Stimulated activated CD8-positive, alpha-beta memory T cell treated with anti-CD3 and anti-CD28 coated beads, Interleukin-7, amount 100 ng/mL, for 48 hours (primary cell): ENCODE measurements at regions not wholly inside any gene's neighbourhood (a gene's known extent, or its start where the extent isn't known, plus 50 kb on each side); places are given as distances from the start of the nearest gene placed in this dataset.
"Not testable (repeated sequence)": the region's sequence is repeated elsewhere in the genome, so short reads cannot be mapped to it uniquely, and the experiment has no call there.

Experiments used
- DNase-seq, 2 donors: peaks; one replicate each; pipeline ENCODE4 v3.0.0-alpha.2; 2020; ENCODE audit warnings: low read depth in 1 of 2; ENCODE audit errors: extremely low read depth in 1 of 2

- no peak for DNase-seq
Observed at GRCh38 chr9:28073270-28073669, 500.0 kb upstream of the C9orf72 start.

- no peak for DNase-seq
Observed at GRCh38 chr9:28079677-28080076, 506.4 kb upstream of the C9orf72 start.

- no peak for DNase-seq
Observed at GRCh38 chr9:28082671-28083070, 509.4 kb upstream of the C9orf72 start.

GRCh38 chr9:28086881-28087280 lies 513.6 kb upstream of the C9orf72 start:
- DNase-seq = no peak

- no peak for DNase-seq
Observed at GRCh38 chr9:28092981-28093936, 520.0 kb upstream of the C9orf72 start.

GRCh38 chr9:28101509-28101908 lies 528.2 kb upstream of the C9orf72 start:
- DNase-seq = no peak

GRCh38 chr9:28105001-28105400 lies 531.7 kb upstream of the C9orf72 start:
- no peak for DNase-seq

- no peak for DNase-seq
Observed at GRCh38 chr9:28120184-28120583, 546.9 kb upstream of the C9orf72 start.

- no peak for DNase-seq
Observed at GRCh38 chr9:28120626-28121025, 547.3 kb upstream of the C9orf72 start.

- DNase-seq = no peak
Observed at GRCh38 chr9:28121366-28121765, 548.1 kb upstream of the C9orf72 start.

- no peak for DNase-seq
Observed at GRCh38 chr9:28124917-28125316, 551.6 kb upstream of the C9orf72 start.

- DNase-seq = no peak
Observed at GRCh38 chr9:28127101-28127500, 553.8 kb upstream of the C9orf72 start.

GRCh38 chr9:28134446-28134976 lies 561.2 kb upstream of the C9orf72 start:
- no peak for DNase-seq

- no peak for DNase-seq
Observed at GRCh38 chr9:28135549-28135948, 562.3 kb upstream of the C9orf72 start.

GRCh38 chr9:28136113-28136512 lies 562.8 kb upstream of the C9orf72 start:
- no peak for DNase-seq

- not testable (repeated sequence) for DNase-seq
Observed at GRCh38 chr9:28147430-28147829, 574.1 kb upstream of the C9orf72 start.

- not testable (repeated sequence) for DNase-seq
Observed at GRCh38 chr9:28147923-28148597, 574.8 kb upstream of the C9orf72 start.

- not testable (repeated sequence) for DNase-seq
Observed at GRCh38 chr9:28149361-28150050, 576.2 kb upstream of the C9orf72 start.

GRCh38 chr9:28155067-28155466 lies 581.8 kb upstream of the C9orf72 start:
- DNase-seq = no peak

GRCh38 chr9:28155671-28156070 lies 582.4 kb upstream of the C9orf72 start:
- DNase-seq = no peak

- DNase-seq = no peak
Observed at GRCh38 chr9:28158451-28158850, 585.2 kb upstream of the C9orf72 start.
